GM12878 (cell line): ENCODE measurements at regions not wholly inside any gene's neighbourhood (a gene's known extent, or its start where the extent isn't known, plus 50 kb on each side); places are given as distances from the start of the nearest gene placed in this dataset.

Experiments
- ATAC-seq: fragments of 200-7000 bp; cut with Tn5 transposase; 3 replicates; pipeline ENCODE4 v1.9.1; 2020; ENCODE audit warnings: mild to moderate bottlenecking, moderate library complexity
- BruUV-seq: library from RNA; stranded (reverse); fragments of 400-500 nt; replicated peaks from 2 replicates; lab custom pipeline; 2021; lab: Mats Ljungman, UMichigan
- CTCF ChIA-PET: fragments of 300-600 bp; sonication (Branson Sonifier 250); formaldehyde crosslinking; extraction: SDS; loops from one replicate; lab custom pipeline; 2021; ENCODE audit warnings: inconsistent platforms; lab: Yijun Ruan, JAX
- POLR2A ChIA-PET: fragments of 350-600 bp; formaldehyde crosslinking; extraction: SDS; loops from one replicate; lab custom pipeline; 2021; ENCODE audit warnings: inconsistent platforms; lab: Charles Lee
- RAD21 ChIA-PET: fragments of 300-600 bp; sonication (Branson Sonifier 250); formaldehyde crosslinking; loops from one replicate; lab custom pipeline; 2023; ENCODE audit warnings: antibody characterized with exemption; ENCODE audit not compliant: unreplicated experiment; lab: Charles Lee
- SMC1A ChIA-PET: fragments of 300-600 bp; sonication (Branson Sonifier 250); formaldehyde crosslinking; loops from one replicate; lab custom pipeline; 2023; ENCODE audit not compliant: unreplicated experiment, uncharacterized antibody; lab: Charles Lee
- DNase-seq: peaks from one replicate; pipeline ENCODE4 v3.0.0-alpha.2; 2011; ENCODE audit warnings: low read depth, low spot score
- FAIRE-seq: peaks from 3 replicates; lab custom pipeline; 2011; peaks lifted over from hg19 to GRCh38; lab: Jason Lieb, UNC
- H2AFZ ChIP-seq: 2 replicates; pipeline ENCODE4 v1.6.0; 2011; ENCODE audit warnings: low read depth, low read length, control low read depth; ENCODE audit not compliant: control insufficient read depth
- H3K27ac ChIP-seq: 2 replicates; pipeline ENCODE4 v1.5.1; 2011; ENCODE audit warnings: control low read depth; ENCODE audit not compliant: control insufficient read depth, insufficient read depth
- H3K27me3 ChIP-seq, 2 experiments: replicated peaks in 1 of 2; 2 replicates each; pipeline versions ENCODE4 v1.6.0 to v1.6.1; 2011; ENCODE audit warnings: low read length in 1 of 2; ENCODE audit not compliant: control insufficient read depth in 2 of 2, insufficient read depth in 2 of 2
- H3K36me3 ChIP-seq, 2 experiments: 2 replicates each; pipeline ENCODE4 v1.5.1; 2011; ENCODE audit warnings: low read length in 1 of 2; ENCODE audit not compliant: control insufficient read depth in 2 of 2, insufficient read depth in 2 of 2
- H3K4me1 ChIP-seq: 2 replicates; pipeline ENCODE4 v1.6.1; 2011; ENCODE audit warnings: mild to moderate bottlenecking, low read length, moderate library complexity, mixed read lengths; ENCODE audit not compliant: control insufficient read depth, insufficient read depth
- H3K4me2 ChIP-seq: 2 replicates; pipeline ENCODE4 v1.6.0; 2011; ENCODE audit warnings: control low read depth; ENCODE audit not compliant: control insufficient read depth, insufficient read depth
- H3K4me3 ChIP-seq: fragments of 200-600 bp; sonication (generic); 2 replicates; pipeline ENCODE4 v1.5.1; 2016
- H3K79me2 ChIP-seq: 2 replicates; pipeline ENCODE4 v1.6.0; 2011; ENCODE audit warnings: low read length; ENCODE audit not compliant: control insufficient read depth, insufficient read depth
- H3K9ac ChIP-seq: 2 replicates; pipeline ENCODE4 v1.8.0; 2011; ENCODE audit warnings: low read length, control low read depth, mixed read lengths; ENCODE audit not compliant: control insufficient read depth, insufficient read depth
- H3K9me3 ChIP-seq: replicated peaks from 3 replicates; pipeline ENCODE4 v1.5.1; 2011; ENCODE audit warnings: mild to moderate bottlenecking, low read length; ENCODE audit not compliant: control insufficient read depth, insufficient read depth
- H4K20me1 ChIP-seq: 2 replicates; pipeline ENCODE4 v1.6.0; 2011; ENCODE audit not compliant: control insufficient read depth, insufficient read depth
- EGR1 ChIP-seq, 2 experiments: IDR thresholded peaks; 1 replicate in 1 of 2; 2 replicates in 1 of 2; pipeline ENCODE4 v1.6.1; 2011 to 2012; ENCODE audit warnings: low read depth in 2 of 2, low read length in 2 of 2, borderline replicate concordance in 1 of 2, mild to moderate bottlenecking in 1 of 2, moderate library complexity in 1 of 2
- EP300 ChIP-seq, 2 experiments: fragments of 150-350 bp in 1 of 2; IDR thresholded peaks; 2 replicates each; pipeline ENCODE4 v1.6.1; 2011 to 2012; ENCODE audit warnings: low read depth in 2 of 2, low read length in 2 of 2, borderline replicate concordance in 1 of 2, improper control_type of control experiment in 1 of 2, inconsistent platforms in 1 of 2; ENCODE audit not compliant: control insufficient read depth in 1 of 2
- KLF5 ChIP-seq: fragments of 450-650 bp; IDR thresholded peaks from 2 replicates; pipeline ENCODE4 v1.6.1; 2014; ENCODE audit warnings: mild to moderate bottlenecking; ENCODE audit not compliant: partially characterized antibody
- NFYA ChIP-seq: IDR thresholded peaks from 2 replicates; pipeline ENCODE4 v1.6.1; 2011; ENCODE audit warnings: low read depth, mild to moderate bottlenecking, low read length, improper control_type of control experiment, borderline replicate concordance
- SPI1 ChIP-seq: IDR thresholded peaks from 2 replicates; pipeline ENCODE4 v1.6.1; 2011; ENCODE audit warnings: low read depth, mild to moderate bottlenecking, low read length, moderate library complexity, borderline replicate concordance; ENCODE audit not compliant: insufficient read depth
- YY1 ChIP-seq: IDR thresholded peaks from 2 replicates; pipeline ENCODE4 v1.6.1; 2011; ENCODE audit warnings: low read depth, mild to moderate bottlenecking, low read length
- ZZZ3 ChIP-seq: IDR thresholded peaks from 2 replicates; pipeline ENCODE4 v1.6.1; 2011; ENCODE audit warnings: low read depth; ENCODE audit not compliant: control insufficient read depth, insufficient read length
- WGBS: methylation state at CpG from one replicate; pipeline ENCODE4 v1.1.6; 2016; ENCODE audit warnings: low lambda C conversion rate; ENCODE audit not compliant: insufficient replicate concordance, insufficient coverage; ENCODE audit errors: missing lambda C conversion rate; 5-methylcytosine and 5-hydroxymethylcytosine counted together
- in situ Hi-C: fragments of 300-500 bp; cut with MboI; formaldehyde crosslinking; loops from 9 replicates; pipeline ENCODE4 v1.14.3; 2018; ENCODE audit warnings: mixed read lengths
- intact Hi-C: fragments of 100-400 bp; cut with micrococcal nuclease; formaldehyde crosslinking; loops from one replicate; pipeline ENCODE4 v1.14.2; 2022; ENCODE audit not compliant: unreplicated experiment
- TF ChIP-seq, protein P1 (sequence below): fragments of 450-650 bp; IDR thresholded peaks from 2 replicates; pipeline ENCODE4 v1.6.1; 2018; ENCODE audit warnings: mild to moderate bottlenecking, low read depth, moderate library complexity; ENCODE audit not compliant: partially characterized antibody
- TF ChIP-seq, protein P2 (sequence below): fragments of 450-650 bp; IDR thresholded peaks from 2 replicates; pipeline ENCODE4 v1.6.1; 2016; ENCODE audit warnings: mild to moderate bottlenecking
- TF ChIP-seq, protein P3 (sequence below), 3 experiments: IDR thresholded peaks in 2 of 3; conservative IDR thresholded peaks in 1 of 3; 2 replicates each; pipeline ENCODE4 v1.5.1; 2011; ENCODE audit warnings: low read depth in 3 of 3, low read length in 3 of 3, mild to moderate bottlenecking in 3 of 3, control low read depth in 2 of 3, moderate library complexity in 2 of 3, inconsistent platforms in 1 of 3, mixed read lengths in 1 of 3; ENCODE audit not compliant: control insufficient read depth in 2 of 3, insufficient read depth in 1 of 3; ENCODE audit errors: extremely low read depth in 1 of 3
- TF ChIP-seq, protein P4 (sequence below): IDR thresholded peaks from 2 replicates; pipeline ENCODE4 v1.6.1; 2012; ENCODE audit warnings: low read length, inconsistent platforms

DNA sequence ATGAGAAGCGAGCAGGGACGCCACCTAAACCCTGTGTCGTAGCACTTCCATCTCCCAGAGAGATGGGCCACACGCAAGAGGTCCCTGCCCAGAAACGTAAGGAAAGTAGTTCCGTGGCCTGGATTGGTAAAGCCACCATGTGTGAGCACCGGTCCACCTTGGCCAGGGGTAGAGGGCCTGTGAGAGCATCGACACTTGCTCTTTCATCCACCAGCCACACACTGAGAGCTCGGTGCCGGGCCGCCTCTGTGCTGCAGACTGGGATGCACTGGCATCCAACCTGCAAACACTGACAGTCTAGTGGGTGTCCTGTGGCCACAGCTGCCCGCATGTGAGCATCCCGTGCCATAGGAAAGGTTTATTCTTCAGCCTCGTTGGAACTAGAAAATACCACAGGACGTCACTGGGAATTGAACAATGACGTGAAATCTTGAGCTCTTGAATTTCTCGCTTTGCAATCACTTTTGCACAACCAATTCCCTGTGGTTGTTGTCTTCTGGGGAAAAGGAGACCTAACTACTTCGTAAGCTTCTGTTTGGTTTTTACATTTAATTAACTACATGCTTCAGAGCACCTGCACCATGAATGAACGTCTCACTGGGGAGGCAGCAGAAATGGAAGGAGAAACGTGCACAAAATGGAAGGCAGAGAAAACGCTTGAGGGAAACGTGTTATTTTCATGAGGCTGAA is 212.0 kb upstream of the RAB6C start:
- no peak for DNase-seq
- Histone ChIP-seq H3K27me3 (no peaks in the 10 kb centered on the region; a peak in 2 of 4 replicates), H3K4me2 (no peak overlapping the region), H3K27ac (no peak overlapping the region), H3K4me1 (no peaks in the 10 kb centered on the region), H3K36me3 (no peaks in the 10 kb centered on the region), H3K4me3 (no peak overlapping the region), H2AFZ (no peak overlapping the region), H3K79me2 (no peaks in the 10 kb centered on the region), H4K20me1 (no peaks in the 10 kb centered on the region), H3K9ac (no peak overlapping the region), H3K9me3 (no peaks in the 10 kb centered on the region)
- ATAC-seq, result no peak
- RAD21 ChIA-PET, result no interaction called here
- POLR2A ChIA-PET, result no interaction called here
- no TSS peak for BruUV-seq
- intact Hi-C loops, result no loop called here
- 20% methylated on average over 22 of the region's 22 CpGs for WGBS
- no peak for FAIRE-seq
- CTCF ChIA-PET, result interaction anchor here (0.6 kb wide), 2 partner anchors 45 to 513 kb away, joined by 3 read pairs; no protein-coding TSS in a partner anchor
- in situ Hi-C loops, result no loop called here
- SMC1A ChIA-PET, result no interaction called here
- TF ChIP-seq, protein P1, sequence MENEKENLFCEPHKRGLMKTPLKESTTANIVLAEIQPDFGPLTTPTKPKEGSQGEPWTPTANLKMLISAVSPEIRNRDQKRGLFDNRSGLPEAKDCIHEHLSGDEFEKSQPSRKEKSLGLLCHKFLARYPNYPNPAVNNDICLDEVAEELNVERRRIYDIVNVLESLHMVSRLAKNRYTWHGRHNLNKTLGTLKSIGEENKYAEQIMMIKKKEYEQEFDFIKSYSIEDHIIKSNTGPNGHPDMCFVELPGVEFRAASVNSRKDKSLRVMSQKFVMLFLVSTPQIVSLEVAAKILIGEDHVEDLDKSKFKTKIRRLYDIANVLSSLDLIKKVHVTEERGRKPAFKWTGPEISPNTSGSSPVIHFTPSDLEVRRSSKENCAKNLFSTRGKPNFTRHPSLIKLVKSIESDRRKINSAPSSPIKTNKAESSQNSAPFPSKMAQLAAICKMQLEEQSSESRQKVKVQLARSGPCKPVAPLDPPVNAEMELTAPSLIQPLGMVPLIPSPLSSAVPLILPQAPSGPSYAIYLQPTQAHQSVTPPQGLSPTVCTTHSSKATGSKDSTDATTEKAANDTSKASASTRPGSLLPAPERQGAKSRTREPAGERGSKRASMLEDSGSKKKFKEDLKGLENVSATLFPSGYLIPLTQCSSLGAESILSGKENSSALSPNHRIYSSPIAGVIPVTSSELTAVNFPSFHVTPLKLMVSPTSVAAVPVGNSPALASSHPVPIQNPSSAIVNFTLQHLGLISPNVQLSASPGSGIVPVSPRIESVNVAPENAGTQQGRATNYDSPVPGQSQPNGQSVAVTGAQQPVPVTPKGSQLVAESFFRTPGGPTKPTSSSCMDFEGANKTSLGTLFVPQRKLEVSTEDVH, result no peak
- TF ChIP-seq, protein P2, sequence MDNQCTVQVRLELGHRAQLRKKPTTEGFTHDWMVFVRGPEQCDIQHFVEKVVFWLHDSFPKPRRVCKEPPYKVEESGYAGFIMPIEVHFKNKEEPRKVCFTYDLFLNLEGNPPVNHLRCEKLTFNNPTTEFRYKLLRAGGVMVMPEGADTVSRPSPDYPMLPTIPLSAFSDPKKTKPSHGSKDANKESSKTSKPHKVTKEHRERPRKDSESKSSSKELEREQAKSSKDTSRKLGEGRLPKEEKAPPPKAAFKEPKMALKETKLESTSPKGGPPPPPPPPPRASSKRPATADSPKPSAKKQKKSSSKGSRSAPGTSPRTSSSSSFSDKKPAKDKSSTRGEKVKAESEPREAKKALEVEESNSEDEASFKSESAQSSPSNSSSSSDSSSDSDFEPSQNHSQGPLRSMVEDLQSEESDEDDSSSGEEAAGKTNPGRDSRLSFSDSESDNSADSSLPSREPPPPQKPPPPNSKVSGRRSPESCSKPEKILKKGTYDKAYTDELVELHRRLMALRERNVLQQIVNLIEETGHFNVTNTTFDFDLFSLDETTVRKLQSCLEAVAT, result no peak
- TF ChIP-seq NFYA (no peak), EP300 (IDR thresholded peaks at IDR 0.05; ENCODE audit: borderline replicate concordance in 1 of 2, control insufficient read depth in 1 of 2, low read depth in 2 of 2, low read length in 2 of 2) (no peak), SPI1 (no peak), YY1 (no peak), EGR1 (IDR thresholded peaks at IDR 0.05; ENCODE audit: borderline replicate concordance in 1 of 2, low read depth in 2 of 2, low read length in 2 of 2) (no peak), KLF5 (no peak), ZZZ3 (no peak)
- TF ChIP-seq, protein P3, sequence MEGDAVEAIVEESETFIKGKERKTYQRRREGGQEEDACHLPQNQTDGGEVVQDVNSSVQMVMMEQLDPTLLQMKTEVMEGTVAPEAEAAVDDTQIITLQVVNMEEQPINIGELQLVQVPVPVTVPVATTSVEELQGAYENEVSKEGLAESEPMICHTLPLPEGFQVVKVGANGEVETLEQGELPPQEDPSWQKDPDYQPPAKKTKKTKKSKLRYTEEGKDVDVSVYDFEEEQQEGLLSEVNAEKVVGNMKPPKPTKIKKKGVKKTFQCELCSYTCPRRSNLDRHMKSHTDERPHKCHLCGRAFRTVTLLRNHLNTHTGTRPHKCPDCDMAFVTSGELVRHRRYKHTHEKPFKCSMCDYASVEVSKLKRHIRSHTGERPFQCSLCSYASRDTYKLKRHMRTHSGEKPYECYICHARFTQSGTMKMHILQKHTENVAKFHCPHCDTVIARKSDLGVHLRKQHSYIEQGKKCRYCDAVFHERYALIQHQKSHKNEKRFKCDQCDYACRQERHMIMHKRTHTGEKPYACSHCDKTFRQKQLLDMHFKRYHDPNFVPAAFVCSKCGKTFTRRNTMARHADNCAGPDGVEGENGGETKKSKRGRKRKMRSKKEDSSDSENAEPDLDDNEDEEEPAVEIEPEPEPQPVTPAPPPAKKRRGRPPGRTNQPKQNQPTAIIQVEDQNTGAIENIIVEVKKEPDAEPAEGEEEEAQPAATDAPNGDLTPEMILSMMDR (IDR thresholded peaks at IDR 0.05 in 2 of 3, conservative IDR thresholded peaks at IDR 0.05 in 1 of 3; ENCODE audit: control insufficient read depth in 2 of 3, extremely low read depth in 1 of 3, insufficient read depth in 1 of 3, low read depth in 3 of 3, low read length in 3 of 3), result no peak
- TF ChIP-seq, protein P4, sequence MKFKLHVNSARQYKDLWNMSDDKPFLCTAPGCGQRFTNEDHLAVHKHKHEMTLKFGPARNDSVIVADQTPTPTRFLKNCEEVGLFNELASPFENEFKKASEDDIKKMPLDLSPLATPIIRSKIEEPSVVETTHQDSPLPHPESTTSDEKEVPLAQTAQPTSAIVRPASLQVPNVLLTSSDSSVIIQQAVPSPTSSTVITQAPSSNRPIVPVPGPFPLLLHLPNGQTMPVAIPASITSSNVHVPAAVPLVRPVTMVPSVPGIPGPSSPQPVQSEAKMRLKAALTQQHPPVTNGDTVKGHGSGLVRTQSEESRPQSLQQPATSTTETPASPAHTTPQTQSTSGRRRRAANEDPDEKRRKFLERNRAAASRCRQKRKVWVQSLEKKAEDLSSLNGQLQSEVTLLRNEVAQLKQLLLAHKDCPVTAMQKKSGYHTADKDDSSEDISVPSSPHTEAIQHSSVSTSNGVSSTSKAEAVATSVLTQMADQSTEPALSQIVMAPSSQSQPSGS, result no peak
